NCI-H774 (cell line): ENCODE measurements at regions not wholly inside any gene's neighbourhood (a gene's known extent, or its start where the extent isn't known, plus 50 kb on each side); places are given as distances from the start of the nearest gene placed in this dataset.
"Not testable (repeated sequence)": the region's sequence is repeated elsewhere in the genome, so short reads cannot be mapped to it uniquely, and the experiment has no call there.

Experiments used
- DNase-seq: peaks from one replicate; lab custom pipeline; 2025; lab: John Stamatoyannopoulos, UW

DNA sequence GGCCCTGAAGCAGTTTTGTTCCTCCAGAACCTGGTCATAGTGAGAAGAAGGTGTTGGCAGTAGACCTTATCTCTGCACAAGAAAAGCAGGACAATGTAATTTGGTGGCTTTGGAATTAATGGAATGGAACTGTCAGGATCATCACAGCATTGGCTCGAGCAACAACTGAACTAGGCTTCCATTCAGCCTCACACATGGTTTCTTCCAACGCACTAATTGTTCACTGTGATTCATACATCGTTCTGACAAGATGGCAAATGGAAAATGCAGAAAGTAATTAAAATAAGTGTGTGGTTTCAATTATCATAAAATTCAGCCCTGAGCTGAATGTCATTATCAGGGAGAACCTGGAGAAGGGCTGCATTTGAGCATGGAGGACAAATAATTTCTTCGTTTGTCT, 80.6 kb downstream of the MFSD1 start:
- DNase-seq = no peak

- DNase-seq = no peak
Observed at GRCh38 chr3:158896729-158897128, 94.9 kb downstream of the MFSD1 start.

DNA sequence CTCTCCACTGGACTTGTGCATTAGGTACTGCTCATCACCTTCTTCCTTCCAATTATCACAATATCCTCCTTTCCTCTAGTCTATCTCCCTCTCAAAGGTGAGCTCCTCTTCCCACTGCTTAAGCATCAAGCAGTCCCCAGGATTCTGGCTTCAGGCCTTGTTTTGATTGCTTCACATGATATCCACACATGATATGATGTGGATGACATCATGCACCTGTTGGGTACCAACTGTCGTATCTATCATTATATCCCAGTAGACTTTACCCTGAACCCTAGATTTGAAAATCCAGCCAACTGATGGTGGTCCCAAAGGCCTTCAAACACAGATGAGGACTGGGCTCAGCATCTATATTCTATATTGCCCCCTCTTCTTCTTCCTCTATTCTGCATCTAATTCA, 104.9 kb downstream of the MFSD1 start:
- DNase-seq = no peak

- DNase-seq = no peak
Observed at GRCh38 chr3:158908187-158908734, 106.4 kb downstream of the MFSD1 start.

- DNase-seq = no peak
Observed at GRCh38 chr3:158909870-158910269, 108.0 kb downstream of the MFSD1 start.

DNA sequence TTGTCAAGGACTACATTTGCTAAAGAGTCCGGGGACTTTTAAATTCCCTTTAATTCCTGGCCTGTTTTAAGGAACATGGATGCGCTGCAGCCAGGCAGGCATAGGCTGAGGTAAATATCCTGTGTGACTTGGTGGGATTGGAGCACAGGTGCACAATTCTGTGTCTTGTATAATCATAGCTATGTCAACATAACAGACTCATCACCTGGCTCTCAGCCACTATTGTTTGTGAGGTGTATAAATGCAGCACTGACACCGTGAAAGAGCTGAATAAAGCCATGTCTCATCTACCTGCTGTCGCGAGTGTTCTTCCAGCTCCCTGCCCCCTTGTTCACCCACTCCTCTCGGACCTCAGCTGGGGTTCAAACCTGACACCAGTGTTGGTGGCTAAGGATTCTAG, 109.7 kb downstream of the MFSD1 start:
- DNase-seq = no peak

GRCh38 chr3:158912188-158912587, 110.3 kb downstream of the MFSD1 start:
- no peak for DNase-seq

DNA sequence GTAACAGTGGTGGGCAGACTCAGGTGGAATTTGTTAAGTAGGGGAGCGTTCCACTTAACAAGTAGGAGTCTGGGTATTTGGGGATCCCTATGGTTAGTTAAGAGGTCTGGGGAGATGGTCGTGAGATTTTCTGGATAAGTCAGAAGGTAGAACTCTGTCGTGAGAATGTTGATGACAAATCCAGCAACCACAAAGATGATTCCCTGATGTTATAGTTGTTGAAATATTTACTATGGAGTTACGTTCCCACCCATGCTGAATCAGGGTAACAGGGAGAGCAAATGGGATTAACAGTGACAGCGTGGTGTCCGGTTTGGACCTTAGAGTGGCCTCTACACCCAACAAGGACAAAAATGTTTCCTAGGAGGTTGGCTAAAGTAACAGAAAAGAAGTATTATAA, 110.8 kb downstream of the MFSD1 start:
- no peak for DNase-seq

DNA sequence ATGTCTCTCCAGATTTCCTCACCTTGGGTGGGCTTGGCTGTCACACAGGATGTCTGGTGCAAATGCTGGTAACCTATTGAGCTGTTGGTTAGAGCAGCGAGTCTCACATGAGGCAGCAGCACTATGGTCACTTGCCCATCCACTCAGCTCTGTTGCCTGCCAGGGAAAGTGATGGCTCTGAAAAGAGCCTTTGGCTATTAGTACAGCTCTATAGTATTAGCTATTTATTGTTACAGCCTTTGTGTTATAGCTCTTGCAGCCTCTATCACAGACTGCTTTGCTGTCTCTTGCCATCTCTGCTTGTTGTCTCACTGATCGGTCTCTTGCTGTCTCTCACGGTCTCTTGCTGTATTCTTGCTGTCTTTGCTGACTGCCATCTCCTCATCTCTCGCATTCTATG, 114.3 kb downstream of the MFSD1 start:
- DNase-seq = no peak

- peak; percentile 30 for DNase-seq
Observed at GRCh38 chr3:158918008-158918407, 116.2 kb downstream of the MFSD1 start.

- no peak for DNase-seq
Observed at GRCh38 chr3:158918451-158918850, 116.6 kb downstream of the MFSD1 start.

GRCh38 chr3:158920371-158920770, 118.5 kb downstream of the MFSD1 start:
- DNase-seq = no peak

GRCh38 chr3:158925021-158925420, 123.2 kb downstream of the MFSD1 start:
- peak; percentile 56 for DNase-seq

- peak; percentile 4 for DNase-seq
Observed at GRCh38 chr3:158925828-158926494, 124.1 kb downstream of the MFSD1 start.

- no peak for DNase-seq
Observed at GRCh38 chr3:158935846-158936245, 134.0 kb downstream of the MFSD1 start.

- no peak for DNase-seq
Observed at GRCh38 chr3:158936530-158937113, 134.8 kb downstream of the MFSD1 start.

- DNase-seq = no peak
Observed at GRCh38 chr3:158950178-158950901, 148.5 kb downstream of the MFSD1 start.

GRCh38 chr3:158953131-158953530, 151.3 kb downstream of the MFSD1 start:
- no peak for DNase-seq

DNA sequence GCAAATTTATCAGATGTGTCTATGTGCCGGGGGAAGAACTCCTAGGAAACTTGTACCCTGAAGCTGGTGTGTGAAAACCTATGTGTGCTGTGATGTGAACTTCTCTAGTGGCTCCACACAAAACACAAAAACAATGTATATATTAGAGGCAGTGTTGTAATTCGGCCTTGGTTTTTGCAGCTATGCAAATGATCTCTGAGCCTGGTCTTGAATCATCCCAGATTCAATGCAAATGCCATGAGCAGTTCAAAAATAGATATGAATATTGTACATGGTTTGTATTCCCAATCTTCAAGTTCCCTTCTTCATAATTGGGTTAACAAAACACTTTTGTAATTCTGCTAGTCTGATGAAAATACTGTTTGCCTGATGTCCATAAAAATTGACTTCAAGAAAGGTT, 152.6 kb downstream of the MFSD1 start:
- no peak for DNase-seq

GRCh38 chr3:158957777-158958176, 155.9 kb downstream of the MFSD1 start:
- DNase-seq = not testable (repeated sequence)

- no peak for DNase-seq
Observed at GRCh38 chr3:158958873-158959272, 157.0 kb downstream of the MFSD1 start.

DNA sequence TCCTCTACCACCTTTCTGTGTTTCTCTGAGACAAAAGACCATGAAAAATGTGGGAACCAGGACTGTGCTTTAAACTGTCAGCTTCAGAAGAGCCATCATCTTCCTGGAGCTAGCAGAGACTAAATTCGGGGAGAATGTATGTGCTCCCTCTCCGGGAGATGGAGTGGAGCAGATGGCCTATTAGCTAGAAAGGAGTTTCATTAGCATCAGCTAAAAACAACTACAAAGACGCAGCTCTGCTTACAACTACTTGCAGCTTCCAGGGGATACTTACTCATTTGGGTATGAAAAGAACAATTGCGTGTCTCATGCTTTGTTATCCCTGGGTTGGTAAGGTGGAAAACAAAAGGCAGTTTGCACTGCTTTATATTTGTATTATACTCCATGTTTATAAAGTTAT, 159.6 kb downstream of the MFSD1 start:
- DNase-seq = no peak

- no peak for DNase-seq
Observed at GRCh38 chr3:158961911-158962310, 160.1 kb downstream of the MFSD1 start.
